ENCODE measurements at regions not wholly inside any gene's neighbourhood (a gene's known extent, or its start where the extent isn't known, plus 50 kb on each side); places are given as distances from the start of the nearest gene placed in this dataset.

DNA sequence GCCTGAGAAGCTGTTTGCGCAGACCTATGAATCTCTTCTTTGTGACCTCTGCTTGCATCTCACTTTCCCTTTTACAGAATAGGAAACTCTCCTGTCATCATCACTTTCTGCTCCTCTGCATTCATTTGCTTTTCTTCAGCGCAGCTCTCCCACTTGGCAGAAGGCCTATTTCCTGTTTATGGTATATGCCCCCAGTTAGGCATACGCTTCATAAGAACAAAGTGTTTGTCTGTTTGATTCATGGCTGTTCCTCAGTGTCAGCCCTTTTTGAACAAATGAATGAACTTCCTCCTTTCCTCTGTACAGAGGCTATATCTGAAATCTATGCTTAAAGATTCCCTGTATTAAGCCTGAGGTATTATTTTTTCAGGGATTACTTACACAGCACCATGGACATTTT, 1216.9 kb upstream of the GBE1 start:
- Mint-ChIP-seq H3K36me3 (ENCODE audit: low read depth, unreplicated experiment) (no peaks in the 10 kb centered on the region), H3K4me3 (ENCODE audit: unreplicated experiment) (no peak overlapping the region), H3K27ac (ENCODE audit: unreplicated experiment) (no peak overlapping the region), H3K4me1 (ENCODE audit: unreplicated experiment) (peaks cover 4% of the 10 kb centered on the region), H3K9me3 (ENCODE audit: unreplicated experiment) (no peaks in the 10 kb centered on the region), H3K27me3 (ENCODE audit: unreplicated experiment) (no peaks in the 10 kb centered on the region)
- DNase-seq (ENCODE audit: low spot score), result no peak
- no peak for TF ChIP-seq CTCF (IDR thresholded peaks at IDR 0.05; ENCODE audit: unreplicated experiment)

GRCh38 chr3:82977871-82978270, 1216.4 kb upstream of the GBE1 start:
- H3K36me3 Mint-ChIP-seq (ENCODE audit: low read depth, unreplicated experiment), result no peaks in the 10 kb centered on the region
- no peaks in the 10 kb centered on the region for H3K27me3 Mint-ChIP-seq (ENCODE audit: unreplicated experiment)
- H3K4me1 Mint-ChIP-seq (ENCODE audit: unreplicated experiment), result peaks cover 4% of the 10 kb centered on the region
- no peak overlapping the region for H3K4me3 Mint-ChIP-seq (ENCODE audit: unreplicated experiment)
- no peak for DNase-seq (ENCODE audit: low spot score)
- H3K27ac Mint-ChIP-seq (ENCODE audit: unreplicated experiment), result no peak overlapping the region
- TF ChIP-seq CTCF (IDR thresholded peaks at IDR 0.05; ENCODE audit: unreplicated experiment), result no peak
- no peaks in the 10 kb centered on the region for H3K9me3 Mint-ChIP-seq (ENCODE audit: unreplicated experiment)

GRCh38 chr3:82973791-82974190, 1212.3 kb upstream of the GBE1 start:
- no peak overlapping the region for H3K4me3 Mint-ChIP-seq (ENCODE audit: unreplicated experiment)
- H3K27ac Mint-ChIP-seq (ENCODE audit: unreplicated experiment), result no peak overlapping the region

DNA sequence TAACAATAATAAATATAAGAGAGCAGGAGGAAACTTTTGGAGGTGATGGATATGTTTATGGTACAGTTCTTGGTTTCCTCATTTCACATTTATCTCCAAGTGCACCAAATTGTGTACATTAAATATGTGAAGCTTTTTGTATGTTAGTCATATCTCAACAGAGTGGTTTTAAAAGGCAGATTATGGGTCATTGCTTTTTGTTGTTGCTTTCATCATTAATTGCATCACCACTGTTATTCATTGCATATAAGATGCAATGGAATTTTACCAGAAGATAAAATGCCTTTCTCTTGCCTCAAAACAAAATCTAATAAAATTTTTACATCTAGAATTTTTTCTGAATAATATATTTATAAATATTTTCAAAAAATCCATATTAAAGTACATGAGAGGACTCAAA, 1198.9 kb upstream of the GBE1 start:
- no peak overlapping the region for H3K4me3 Mint-ChIP-seq (ENCODE audit: unreplicated experiment)
- H3K9me3 Mint-ChIP-seq (ENCODE audit: unreplicated experiment), result no peaks in the 10 kb centered on the region
- no peaks in the 10 kb centered on the region for H3K36me3 Mint-ChIP-seq (ENCODE audit: low read depth, unreplicated experiment)
- H3K27ac Mint-ChIP-seq (ENCODE audit: unreplicated experiment), result no peak overlapping the region
- no peak for TF ChIP-seq CTCF (IDR thresholded peaks at IDR 0.05; ENCODE audit: unreplicated experiment)
- no peaks in the 10 kb centered on the region for H3K4me1 Mint-ChIP-seq (ENCODE audit: unreplicated experiment)
- H3K27me3 Mint-ChIP-seq (ENCODE audit: unreplicated experiment), result no peaks in the 10 kb centered on the region
- DNase-seq (ENCODE audit: low spot score), result no peak

More at GRCh38 chr3:82973791-82974190, 1212.3 kb upstream of the GBE1 start:
- H3K4me1 Mint-ChIP-seq (ENCODE audit: unreplicated experiment), result peaks cover 4% of the 10 kb centered on the region
- no peaks in the 10 kb centered on the region for H3K9me3 Mint-ChIP-seq (ENCODE audit: unreplicated experiment)
- no peak for DNase-seq (ENCODE audit: low spot score)
- no peak for TF ChIP-seq CTCF (IDR thresholded peaks at IDR 0.05; ENCODE audit: unreplicated experiment)
- H3K27me3 Mint-ChIP-seq (ENCODE audit: unreplicated experiment), result no peaks in the 10 kb centered on the region
- H3K36me3 Mint-ChIP-seq (ENCODE audit: low read depth, unreplicated experiment), result no peaks in the 10 kb centered on the region

- no peak for TF ChIP-seq CTCF (IDR thresholded peaks at IDR 0.05; ENCODE audit: unreplicated experiment)
- Mint-ChIP-seq H3K4me1 (ENCODE audit: unreplicated experiment) (no peaks in the 10 kb centered on the region), H3K36me3 (ENCODE audit: low read depth, unreplicated experiment) (no peaks in the 10 kb centered on the region), H3K27me3 (ENCODE audit: unreplicated experiment) (no peaks in the 10 kb centered on the region), H3K27ac (ENCODE audit: unreplicated experiment) (no peak overlapping the region), H3K4me3 (ENCODE audit: unreplicated experiment) (no peak overlapping the region), H3K9me3 (ENCODE audit: unreplicated experiment) (no peaks in the 10 kb centered on the region)
- DNase-seq (ENCODE audit: low spot score), result no peak
Measured at GRCh38 chr3:82957696-82958095, 1196.3 kb upstream of the GBE1 start.
